ENCODE measurements at regions not wholly inside any gene's neighbourhood (a gene's known extent, or its start where the extent isn't known, plus 50 kb on each side); places are given as distances from the start of the nearest gene placed in this dataset.

DNA sequence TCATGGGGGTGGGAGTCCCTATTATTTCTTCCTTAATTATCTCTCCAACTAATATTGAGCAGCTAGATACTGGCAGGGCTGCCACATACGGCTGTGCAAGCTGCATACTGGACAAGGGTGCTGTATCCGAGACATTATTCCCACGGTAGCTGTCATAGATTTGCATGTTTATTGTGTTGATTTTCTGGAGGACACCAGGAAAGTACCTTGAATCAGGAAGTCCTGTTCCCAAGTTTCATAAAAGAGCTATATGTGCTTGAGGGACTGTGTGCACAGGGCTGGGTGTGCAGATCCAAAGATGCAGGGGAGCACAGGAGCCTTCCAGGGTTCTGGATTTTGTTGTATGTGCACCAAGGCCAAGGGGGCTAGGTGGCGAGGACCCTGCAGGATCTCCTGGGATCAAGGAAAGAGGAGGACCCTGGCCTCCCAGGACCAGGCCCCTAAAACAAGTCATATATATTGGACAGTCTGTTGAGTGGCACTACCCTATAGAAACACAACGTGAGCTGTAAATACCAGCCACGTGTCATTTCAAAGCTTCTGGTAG lies 119.2 kb upstream of the ALDH1A3 start:
- ATAC-seq (ENCODE audit: low FRiP score) = no peak
- TF ChIP-seq, protein P1, sequence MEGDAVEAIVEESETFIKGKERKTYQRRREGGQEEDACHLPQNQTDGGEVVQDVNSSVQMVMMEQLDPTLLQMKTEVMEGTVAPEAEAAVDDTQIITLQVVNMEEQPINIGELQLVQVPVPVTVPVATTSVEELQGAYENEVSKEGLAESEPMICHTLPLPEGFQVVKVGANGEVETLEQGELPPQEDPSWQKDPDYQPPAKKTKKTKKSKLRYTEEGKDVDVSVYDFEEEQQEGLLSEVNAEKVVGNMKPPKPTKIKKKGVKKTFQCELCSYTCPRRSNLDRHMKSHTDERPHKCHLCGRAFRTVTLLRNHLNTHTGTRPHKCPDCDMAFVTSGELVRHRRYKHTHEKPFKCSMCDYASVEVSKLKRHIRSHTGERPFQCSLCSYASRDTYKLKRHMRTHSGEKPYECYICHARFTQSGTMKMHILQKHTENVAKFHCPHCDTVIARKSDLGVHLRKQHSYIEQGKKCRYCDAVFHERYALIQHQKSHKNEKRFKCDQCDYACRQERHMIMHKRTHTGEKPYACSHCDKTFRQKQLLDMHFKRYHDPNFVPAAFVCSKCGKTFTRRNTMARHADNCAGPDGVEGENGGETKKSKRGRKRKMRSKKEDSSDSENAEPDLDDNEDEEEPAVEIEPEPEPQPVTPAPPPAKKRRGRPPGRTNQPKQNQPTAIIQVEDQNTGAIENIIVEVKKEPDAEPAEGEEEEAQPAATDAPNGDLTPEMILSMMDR (IDR thresholded peaks at IDR 0.05) = no peak
- no peak for DNase-seq (ENCODE audit: low spot score)

DNA sequence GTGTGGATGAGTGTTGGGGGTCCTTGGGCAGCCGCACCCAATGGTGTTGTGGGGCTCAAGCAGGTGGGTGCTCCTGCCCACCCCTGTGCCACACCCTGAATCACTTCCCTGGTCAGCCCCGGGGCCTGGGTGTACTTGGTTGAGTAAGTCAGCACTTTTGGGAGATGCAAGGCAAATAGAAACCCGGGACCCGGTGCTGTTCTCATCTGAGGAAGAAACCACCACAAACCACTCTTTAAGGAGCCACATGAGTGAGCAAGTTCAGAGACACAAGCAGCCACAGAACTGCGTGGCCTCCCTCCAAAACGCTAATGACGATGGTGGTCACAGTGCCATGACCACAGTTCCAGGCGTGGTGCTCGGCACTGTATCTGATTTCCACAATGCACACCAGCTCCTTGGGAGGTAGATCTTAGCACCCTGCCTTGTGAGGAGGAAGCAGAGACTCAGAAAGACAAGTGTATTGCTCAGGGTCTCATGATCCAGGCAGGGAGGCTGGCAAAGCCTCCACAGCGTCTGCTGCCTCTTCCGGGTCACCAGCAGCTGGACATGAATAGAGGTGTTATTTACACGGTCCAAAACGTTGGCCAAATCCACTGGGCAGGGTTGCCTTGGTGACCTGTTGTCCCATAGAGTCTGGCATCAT lies 118.2 kb upstream of the ALDH1A3 start:
- no peak for ATAC-seq (ENCODE audit: low FRiP score)
- no peak for DNase-seq (ENCODE audit: low spot score)
- TF ChIP-seq, protein P1 (IDR thresholded peaks at IDR 0.05) = no peak

DNA sequence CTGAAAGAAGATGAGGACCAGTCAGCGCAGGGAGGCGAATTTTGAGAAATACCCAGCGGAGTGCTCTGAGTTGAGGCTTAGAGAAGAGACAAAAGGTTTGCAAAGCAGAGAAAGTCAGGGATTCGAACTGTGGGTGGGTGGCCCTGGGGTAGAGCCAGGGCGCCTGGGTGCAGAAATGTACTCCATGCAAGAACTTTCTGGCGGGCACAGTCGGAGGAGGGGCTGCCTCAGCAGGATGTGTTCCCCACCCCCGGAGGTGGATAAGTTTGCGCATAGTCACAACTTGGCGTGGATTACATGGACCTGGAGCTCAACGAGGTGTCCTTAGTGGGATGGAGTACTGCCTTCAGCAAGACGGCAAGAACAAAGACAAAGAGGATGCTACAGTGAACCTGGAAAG lies 117.3 kb upstream of the ALDH1A3 start:
- DNase-seq (ENCODE audit: low spot score) = no peak
- TF ChIP-seq, protein P1 (IDR thresholded peaks at IDR 0.05) = no peak
- ATAC-seq (ENCODE audit: low FRiP score) = no peak

DNA sequence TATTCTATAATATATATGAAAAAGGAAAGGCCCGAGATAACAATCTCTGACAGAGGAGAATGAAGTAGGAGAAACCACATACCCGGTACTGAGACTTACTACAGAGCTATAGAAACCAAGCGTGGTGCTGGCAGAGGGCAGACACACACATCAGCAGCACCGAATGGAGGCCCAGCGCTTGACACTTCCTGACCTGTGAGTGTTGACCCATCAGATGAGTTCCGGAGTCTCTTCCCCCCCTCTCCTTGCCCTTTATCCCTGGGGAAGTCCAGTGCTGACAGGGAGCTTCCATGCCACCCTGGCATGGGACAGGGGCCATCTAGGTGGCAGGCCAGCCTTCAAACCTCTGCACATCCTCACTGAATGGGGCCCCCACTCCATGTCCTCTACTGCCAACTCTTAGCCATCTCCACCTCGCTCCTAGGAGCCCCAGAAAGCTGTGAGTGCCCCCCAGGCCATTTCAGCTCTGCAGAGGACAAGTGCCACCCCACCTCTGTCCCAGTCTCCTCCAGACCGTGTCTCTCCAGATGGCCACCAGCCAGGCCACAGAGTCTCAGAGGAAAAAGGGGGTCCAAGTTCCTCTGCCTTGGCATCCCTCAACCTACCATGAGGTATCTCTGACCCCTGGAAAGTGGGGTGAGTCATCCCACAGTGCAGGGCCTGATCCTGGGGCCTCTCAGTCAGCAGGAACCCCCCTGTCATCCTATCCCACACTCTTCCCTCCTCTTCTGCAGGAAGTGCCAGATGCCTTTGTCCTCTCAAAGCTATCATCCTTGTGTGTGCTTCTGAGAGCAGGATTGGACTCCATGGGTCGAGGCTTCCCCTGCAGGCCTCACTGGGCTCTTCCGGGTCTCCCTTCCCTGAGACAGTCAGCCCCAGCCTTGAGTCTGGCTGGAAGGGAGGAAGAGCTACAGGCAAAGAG lies 116.5 kb upstream of the ALDH1A3 start:
- TF ChIP-seq, protein P1 (IDR thresholded peaks at IDR 0.05) = no peak
- ATAC-seq (ENCODE audit: low FRiP score) = no peak
- DNase-seq (ENCODE audit: low spot score) = no peak

DNA sequence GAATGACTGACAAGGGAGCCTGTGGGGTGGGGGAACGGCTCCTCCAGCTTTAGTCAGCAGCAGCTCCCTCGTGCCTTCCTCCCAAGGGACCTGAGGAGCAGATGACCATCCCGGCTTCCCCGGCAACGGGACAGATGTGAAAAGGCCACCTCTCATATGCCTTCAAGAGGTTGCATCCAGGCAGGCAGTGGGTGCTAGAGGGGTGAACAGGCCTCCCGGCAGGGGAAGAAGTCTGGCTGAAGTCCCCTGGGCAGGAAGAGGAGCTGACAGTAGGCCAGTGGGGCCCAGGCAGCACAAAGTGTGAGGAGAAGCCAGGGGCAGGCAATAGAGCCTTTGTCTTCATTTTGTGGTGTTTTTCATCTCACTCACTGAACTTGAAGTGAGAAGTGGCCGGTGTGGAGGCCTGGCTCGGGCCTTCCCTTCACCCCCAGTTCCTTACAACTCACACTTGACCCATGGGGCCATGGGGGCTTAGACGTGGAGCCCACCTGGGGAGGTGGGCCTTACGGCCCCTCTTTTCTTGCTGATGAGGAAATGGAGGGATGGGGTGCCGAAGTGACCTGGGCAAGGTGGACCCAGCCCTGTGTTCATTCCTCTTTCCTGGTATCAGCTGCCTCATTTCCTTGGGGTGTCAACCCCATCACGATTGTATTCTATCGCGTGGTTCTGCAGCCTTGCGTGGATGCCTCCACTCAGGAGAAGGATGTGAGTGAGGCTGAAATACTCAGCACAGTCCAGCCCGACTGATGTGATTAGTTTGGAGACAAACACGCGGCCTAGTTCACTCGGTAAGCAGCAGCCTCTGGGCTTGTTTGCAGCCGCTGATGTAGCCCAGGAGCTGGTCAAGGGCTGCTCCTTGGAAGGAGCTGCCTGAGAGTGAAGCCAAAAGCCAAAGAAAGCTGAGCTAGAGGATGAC lies 115.5 kb upstream of the ALDH1A3 start:
- TF ChIP-seq, protein P1 (IDR thresholded peaks at IDR 0.05) = no peak
- DNase-seq (ENCODE audit: low spot score) = no peak
- ATAC-seq (ENCODE audit: low FRiP score) = no peak

GRCh38 chr15:100764778-100765466 lies 114.7 kb upstream of the ALDH1A3 start:
- TF ChIP-seq, protein P1 (IDR thresholded peaks at IDR 0.05) = no peak
- ATAC-seq (ENCODE audit: low FRiP score) (peak; percentile 30), DNase-seq (ENCODE audit: low spot score) (no peak)
